Mesenchymal stem cell (in vitro differentiated cells and primary cell): ENCODE measurements at regions not wholly inside any gene's neighbourhood (a gene's known extent, or its start where the extent isn't known, plus 50 kb on each side); places are given as distances from the start of the nearest gene placed in this dataset.

Experiments used
- DNase-seq: peaks from one replicate; pipeline ENCODE4 v3.0.0-alpha.2; 2013
- H2AFZ ChIP-seq: one replicate; pipeline ENCODE4 v1.6.1; 2013; ENCODE audit warnings: low read depth, mild to moderate bottlenecking, control low read depth, inconsistent platforms, low read length, moderate library complexity
- H2AK5ac ChIP-seq: 2 replicates; pipeline ENCODE4 v1.6.1; 2013; ENCODE audit warnings: low read length, moderate library complexity, mild to moderate bottlenecking, inconsistent platforms; ENCODE audit not compliant: severe bottlenecking
- H2BK120ac ChIP-seq: one replicate; pipeline ENCODE4 v1.6.1; 2013; ENCODE audit warnings: low read depth, mild to moderate bottlenecking, inconsistent platforms, low read length, moderate library complexity
- H2BK12ac ChIP-seq, 2 experiments: one replicate each; pipeline ENCODE4 v1.6.1; 2013; ENCODE audit warnings: inconsistent platforms in 2 of 2, low read length in 2 of 2, mild to moderate bottlenecking in 2 of 2, moderate library complexity in 2 of 2, control low read depth in 1 of 2
- H2BK15ac ChIP-seq: one replicate; pipeline ENCODE4 v1.6.1; 2013; ENCODE audit warnings: mild to moderate bottlenecking, low read depth, inconsistent platforms; ENCODE audit not compliant: poor library complexity, severe bottlenecking
- H2BK5ac ChIP-seq: 2 replicates; pipeline ENCODE4 v1.6.1; 2013; ENCODE audit warnings: low read depth, mild to moderate bottlenecking, low read length, control low read depth, inconsistent platforms; ENCODE audit not compliant: poor library complexity, severe bottlenecking
- H3K14ac ChIP-seq, 2 experiments: one replicate each; pipeline ENCODE4 v1.6.1; 2013; ENCODE audit warnings: inconsistent platforms in 2 of 2, low read length in 2 of 2, control low read depth in 1 of 2, mild to moderate bottlenecking in 1 of 2, moderate library complexity in 1 of 2
- H3K18ac ChIP-seq, 2 experiments: one replicate each; pipeline ENCODE4 v1.6.1; 2013; ENCODE audit warnings: inconsistent platforms in 2 of 2, low read length in 2 of 2, control low read depth in 1 of 2, low read depth in 1 of 2, mild to moderate bottlenecking in 1 of 2
- H3K23ac ChIP-seq, 2 experiments: one replicate each; pipeline ENCODE4 v1.6.1; 2013; ENCODE audit warnings: inconsistent platforms in 2 of 2, low read length in 2 of 2, mild to moderate bottlenecking in 2 of 2, moderate library complexity in 2 of 2, control low read depth in 1 of 2
- H3K27ac ChIP-seq: 2 replicates; pipeline ENCODE4 v1.5.1; 2013; ENCODE audit warnings: mild to moderate bottlenecking, moderate library complexity, low read length, control low read depth, inconsistent platforms; ENCODE audit not compliant: poor library complexity, severe bottlenecking
- H3K27me3 ChIP-seq, 2 experiments: 2 replicates each; pipeline versions ENCODE4 v1.6.1 to v1.7.0; 2013; ENCODE audit warnings: low read length in 2 of 2, mild to moderate bottlenecking in 2 of 2, moderate library complexity in 2 of 2, control low read depth in 1 of 2, inconsistent platforms in 1 of 2; ENCODE audit not compliant: control insufficient read depth in 1 of 2, insufficient read depth in 1 of 2
- H3K36me3 ChIP-seq, 2 experiments: 2 replicates each; pipeline versions ENCODE4 v1.6.1 to v1.7.0; 2013; ENCODE audit warnings: low read length in 2 of 2, control low read depth in 1 of 2, inconsistent platforms in 1 of 2, low read depth in 1 of 2, mild to moderate bottlenecking in 1 of 2; ENCODE audit not compliant: insufficient read depth in 2 of 2, control insufficient read depth in 1 of 2
- H3K4ac ChIP-seq, 2 experiments: one replicate each; pipeline ENCODE4 v1.6.1; 2013; ENCODE audit warnings: inconsistent platforms in 2 of 2, low read length in 2 of 2, mild to moderate bottlenecking in 2 of 2, moderate library complexity in 2 of 2, control low read depth in 1 of 2, low read depth in 1 of 2
- H3K4me1 ChIP-seq: 2 replicates; pipeline ENCODE4 v1.6.1; 2013; ENCODE audit warnings: low read depth, low read length, control low read depth; ENCODE audit not compliant: control insufficient read depth, insufficient read depth
- H3K4me2 ChIP-seq: 2 replicates; pipeline ENCODE4 v1.6.1; 2013; ENCODE audit warnings: low read length, mild to moderate bottlenecking, inconsistent platforms; ENCODE audit not compliant: poor library complexity, severe bottlenecking
- H3K4me3 ChIP-seq, 2 experiments: 2 replicates each; pipeline versions ENCODE4 v1.5.1 to v1.7.0; 2013; ENCODE audit warnings: low read length in 2 of 2, mild to moderate bottlenecking in 2 of 2, control low read depth in 1 of 2, low read depth in 1 of 2; ENCODE audit not compliant: insufficient read depth in 1 of 2
- H3K79me1 ChIP-seq: replicated peaks from 2 replicates; pipeline ENCODE4 v1.6.1; 2013; ENCODE audit warnings: mild to moderate bottlenecking, control low read depth, low read length, inconsistent platforms; ENCODE audit not compliant: poor library complexity, severe bottlenecking
- H3K9ac ChIP-seq: 2 replicates; pipeline ENCODE4 v1.7.0; 2013; ENCODE audit warnings: mild to moderate bottlenecking, low read length, moderate library complexity
- H3K9me3 ChIP-seq: 2 replicates; pipeline ENCODE4 v1.7.0; 2013; ENCODE audit warnings: mild to moderate bottlenecking, low read length; ENCODE audit not compliant: control insufficient read depth
- H4K8ac ChIP-seq: one replicate; pipeline ENCODE4 v1.6.1; 2013; ENCODE audit warnings: inconsistent platforms, mild to moderate bottlenecking, low read length, moderate library complexity
- H4K91ac ChIP-seq: one replicate; pipeline ENCODE4 v1.6.1; 2013; ENCODE audit warnings: mild to moderate bottlenecking, low read length, inconsistent platforms
- WGBS: methylation state at CpG from one replicate; pipeline ENCODE4 v1.1.7; 2013; ENCODE audit warnings: mixed read lengths; 5-methylcytosine and 5-hydroxymethylcytosine counted together

- DNase-seq: no peak
- no peak overlapping the region for H2BK12ac ChIP-seq
- WGBS: no CpG with 5 or more reads among the region's 3 CpGs
- H3K23ac ChIP-seq: no peak overlapping the region
- no peak overlapping the region for H3K9ac ChIP-seq
- no peak overlapping the region for H2BK5ac ChIP-seq
- H3K27me3 ChIP-seq: no peaks in the 10 kb centered on the region
- no peak overlapping the region for H3K4me3 ChIP-seq
- H3K27ac ChIP-seq: no peak overlapping the region
- no peak overlapping the region for H2AK5ac ChIP-seq
- H2AFZ ChIP-seq: no peak overlapping the region
- no peak overlapping the region for H3K14ac ChIP-seq
- no peak overlapping the region for H2BK120ac ChIP-seq
- no peaks in the 10 kb centered on the region for H3K36me3 ChIP-seq
- no peaks in the 10 kb centered on the region for H3K9me3 ChIP-seq
- H4K8ac ChIP-seq: no peak overlapping the region
- no peaks in the 10 kb centered on the region for H3K79me1 ChIP-seq
- no peak overlapping the region for H3K18ac ChIP-seq
- no peak overlapping the region for H3K4me2 ChIP-seq
- no peaks in the 10 kb centered on the region for H3K4me1 ChIP-seq
- no peak overlapping the region for H3K4ac ChIP-seq
- no peak overlapping the region for H4K91ac ChIP-seq
- H2BK15ac ChIP-seq: no peak overlapping the region
Observed at GRCh38 chr6:122553697-122554096, 56.5 kb upstream of the PKIB start.

DNA sequence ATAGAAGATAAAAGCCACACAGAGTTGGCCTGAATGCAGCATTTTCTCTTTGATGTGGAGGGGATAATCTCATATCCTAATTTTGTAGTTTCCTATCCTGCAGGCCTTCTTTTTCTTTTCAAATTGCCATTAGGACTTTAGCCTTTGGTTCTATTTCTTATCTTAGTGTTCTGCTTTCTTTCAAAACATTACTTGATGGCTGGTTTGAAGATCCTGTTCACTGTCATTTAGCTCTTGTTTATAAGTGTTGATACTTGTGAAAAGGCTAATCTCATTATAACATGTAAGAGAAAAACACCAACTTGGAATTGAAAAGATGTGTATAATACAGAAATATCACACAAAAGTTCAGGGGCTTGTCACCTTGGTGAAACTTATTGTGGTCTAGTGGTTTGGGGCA, 54.6 kb upstream of the PKIB start:
- no peak overlapping the region for H3K4me2 ChIP-seq
- H3K4me3 ChIP-seq: no peak overlapping the region
- no peak overlapping the region for H2BK12ac ChIP-seq
- no peak overlapping the region for H3K4ac ChIP-seq
- H2AFZ ChIP-seq: no peak overlapping the region
- H2BK120ac ChIP-seq: no peak overlapping the region
- DNase-seq: no peak
- H3K9ac ChIP-seq: no peak overlapping the region
- no peak overlapping the region for H4K91ac ChIP-seq
- no peak overlapping the region for H3K14ac ChIP-seq
- H3K36me3 ChIP-seq: no peaks in the 10 kb centered on the region
- no peak overlapping the region for H3K27ac ChIP-seq
- H3K18ac ChIP-seq: no peak overlapping the region
- no peak overlapping the region for H4K8ac ChIP-seq
- H3K9me3 ChIP-seq: no peaks in the 10 kb centered on the region
- no peak overlapping the region for H2AK5ac ChIP-seq
- no peaks in the 10 kb centered on the region for H3K79me1 ChIP-seq
- H3K4me1 ChIP-seq: no peaks in the 10 kb centered on the region
- no peak overlapping the region for H2BK15ac ChIP-seq
- H2BK5ac ChIP-seq: no peak overlapping the region
- H3K27me3 ChIP-seq: no peaks in the 10 kb centered on the region
- H3K23ac ChIP-seq: no peak overlapping the region

GRCh38 chr6:122558080-122558479, 52.1 kb upstream of the PKIB start:
- Histone ChIP-seq H3K27me3 (no peaks in the 10 kb centered on the region), H3K14ac (no peak overlapping the region), H2BK12ac (no peak overlapping the region), H3K23ac (no peak overlapping the region), H3K4ac (no peak overlapping the region), H2BK5ac (no peak overlapping the region), H4K8ac (no peak overlapping the region), H3K9me3 (peaks cover 1% of the 10 kb centered on the region), H2AK5ac (no peak overlapping the region), H2AFZ (no peak overlapping the region), H3K4me2 (no peak overlapping the region), H3K36me3 (no peaks in the 10 kb centered on the region), H3K9ac (no peak overlapping the region), H2BK120ac (no peak overlapping the region), H3K4me1 (no peaks in the 10 kb centered on the region), H3K4me3 (no peak overlapping the region), H4K91ac (no peak overlapping the region), H3K79me1 (no peaks in the 10 kb centered on the region), H3K18ac (no peak overlapping the region), H3K27ac (no peak overlapping the region), H2BK15ac (no peak overlapping the region)
- no peak for DNase-seq
